ENCODE measurements at regions not wholly inside any gene's neighbourhood (a gene's known extent, or its start where the extent isn't known, plus 50 kb on each side); places are given as distances from the start of the nearest gene placed in this dataset.

DNA sequence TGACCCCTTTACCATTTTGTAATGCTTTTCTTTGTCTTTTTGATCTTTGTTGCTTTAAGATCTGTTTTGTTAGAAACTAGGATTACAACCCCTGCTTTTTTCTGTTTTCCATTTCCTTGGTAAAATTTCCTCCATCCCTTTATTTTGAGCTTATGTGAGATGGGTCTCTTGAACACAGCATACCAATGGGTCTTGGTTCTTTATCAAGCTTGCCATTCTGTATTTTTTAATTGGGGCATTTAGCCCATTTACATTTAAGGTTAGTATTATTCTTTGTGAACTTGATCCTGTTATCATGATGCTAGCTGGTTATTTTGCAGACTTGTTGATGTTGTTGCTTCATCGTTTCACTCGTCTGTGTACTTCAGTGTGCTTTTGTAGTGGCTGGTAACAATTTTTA lies 337.3 kb downstream of the SPATA31D1 start:
- in situ Hi-C loops (cut with MboI) = no loop called here

More for the DNA sequence above, 337.3 kb downstream of the SPATA31D1 start:
- BruUV-seq (replicated peaks) = no TSS peak
- Histone ChIP-seq H3K27me3 (ENCODE audit: control insufficient read depth in 2 of 2, insufficient read depth in 2 of 2, low read length in 2 of 2) (no peaks in the 10 kb centered on the region), H2AFZ (ENCODE audit: low read depth, low read length) (no peak overlapping the region), H3K4me1 (replicated peaks in 1 of 2; ENCODE audit: control insufficient read depth in 2 of 2, insufficient read depth in 2 of 2, low read length in 2 of 2) (no peaks in the 10 kb centered on the region), H3K4me3 (no peak overlapping the region), H3K4me2 (ENCODE audit: insufficient read depth, low read length) (no peak overlapping the region), H3K27ac (ENCODE audit: extremely low read depth, low read depth, low read length) (no peak overlapping the region), H3K79me2 (ENCODE audit: control insufficient read depth, insufficient read depth, low read length) (no peaks in the 10 kb centered on the region), H4K20me1 (replicated peaks; ENCODE audit: control insufficient read depth, insufficient read depth, low read length) (no peaks in the 10 kb centered on the region), H3K9me3 (replicated peaks; ENCODE audit: control insufficient read depth, insufficient read depth, low read depth, low read length) (no peaks in the 10 kb centered on the region), H3K36me3 (ENCODE audit: control insufficient read depth, insufficient read depth, low read length) (no peaks in the 10 kb centered on the region), H3K9me1 (ENCODE audit: control insufficient read depth, insufficient read depth, low read length) (no peaks in the 10 kb centered on the region), H3K9ac (ENCODE audit: insufficient read depth in 1 of 2, low read depth in 2 of 2, low read length in 2 of 2) (no peak overlapping the region)
- ChIA-PET POLR2A (no interaction called here), CTCF (ENCODE audit: low intra/inter-chr PET ratio) (no interaction called here)
- DNase-seq (ENCODE audit: extremely low read depth in 1 of 4, low spot score in 3 of 4) (no peak), FAIRE-seq (no peak), ATAC-seq (no peak)
- 0% methylated on average over 2 of the region's 2 CpGs for WGBS (ENCODE audit: insufficient coverage, low coverage, missing lambda C conversion rate)
- TF ChIP-seq HCFC1 (IDR thresholded peaks at IDR 0.05; ENCODE audit: low read depth, low read length) (no peak), EP300 (IDR thresholded peaks at IDR 0.05; ENCODE audit: low read length) (no peak), ZBTB43 (CRISPR knock-in tag; IDR thresholded peaks at IDR 0.05) (no peak), HMG20A (CRISPR knock-in tag; conservative IDR thresholded peaks at IDR 0.05) (no peak), ZNF12 (CRISPR knock-in tag; IDR thresholded peaks at IDR 0.05) (no peak), CBX1 (IDR thresholded peaks at IDR 0.05; ENCODE audit: low read depth) (no peak), SIN3A (IDR thresholded peaks at IDR 0.05; ENCODE audit: borderline replicate concordance in 2 of 2, control insufficient read depth in 1 of 2, low read depth in 2 of 2, low read length in 2 of 2) (no peak), PREB (CRISPR knock-in tag; IDR thresholded peaks at IDR 0.05) (no peak), DDX20 (tag; IDR thresholded peaks at IDR 0.05; ENCODE audit: low read depth) (no peak)
- intact Hi-C loops (cut with micrococcal nuclease) = no loop called here

Measured in K562 (cell line).